IMR-90 (cell line): ENCODE measurements at regions not wholly inside any gene's neighbourhood (a gene's known extent, or its start where the extent isn't known, plus 50 kb on each side); places are given as distances from the start of the nearest gene placed in this dataset.

ENCODE experiments used
- ATAC-seq: fragments of 200-7000 bp; cut with Tn5 transposase; 2 replicates; pipeline ENCODE4 v1.9.1; 2020; ENCODE audit warnings: low read depth, mild to moderate bottlenecking, moderate library complexity
- BruUV-seq: library from RNA; stranded (reverse); fragments of 400-500 nt; replicated peaks from 2 replicates; lab custom pipeline; 2021; lab: Mats Ljungman, UMichigan
- CTCF ChIA-PET: fragments of 300-600 bp; formaldehyde crosslinking; extraction: SDS; loops from one replicate; lab custom pipeline; 2021; ENCODE audit warnings: antibody characterized with exemption; lab: Yijun Ruan, JAX
- POLR2A ChIA-PET: fragments of 300-600 bp; sonication (Branson Sonifier 250); formaldehyde crosslinking; loops from one replicate; lab custom pipeline; 2022; ENCODE audit warnings: antibody characterized with exemption; ENCODE audit not compliant: unreplicated experiment; lab: Charles Lee
- DNase-seq: peaks from one replicate; pipeline ENCODE4 v3.0.0; 2013
- H2AFZ ChIP-seq: replicated peaks from 2 replicates; pipeline ENCODE3; 2013; ENCODE audit warnings: low read length, mild to moderate bottlenecking; ENCODE audit not compliant: poor library complexity
- H2AK5ac ChIP-seq: 2 replicates; pipeline ENCODE4 v1.6.1; 2013; ENCODE audit warnings: low read depth, low read length, inconsistent platforms
- H2AK9ac ChIP-seq: replicated peaks from 2 replicates; pipeline ENCODE3; 2013; ENCODE audit warnings: mild to moderate bottlenecking, low read depth, low read length, moderate library complexity; ENCODE audit not compliant: poor library complexity
- H2BK120ac ChIP-seq: 2 replicates; pipeline ENCODE4 v1.6.1; 2013; ENCODE audit warnings: low read depth, low read length, inconsistent platforms
- H2BK15ac ChIP-seq: 3 replicates; pipeline ENCODE4 v1.6.1; 2013; ENCODE audit warnings: low read depth, low read length, inconsistent platforms
- H2BK20ac ChIP-seq: 2 replicates; pipeline ENCODE4 v1.6.1; 2013; ENCODE audit warnings: low read depth, mild to moderate bottlenecking, inconsistent platforms, low read length, moderate library complexity
- H2BK5ac ChIP-seq: 2 replicates; pipeline ENCODE4 v1.6.1; 2013; ENCODE audit warnings: mild to moderate bottlenecking, low read depth, low read length, inconsistent platforms; ENCODE audit not compliant: poor library complexity, severe bottlenecking
- H3K14ac ChIP-seq: replicated peaks from 2 replicates; pipeline ENCODE4 v1.6.1; 2013; ENCODE audit warnings: low read depth, low read length, inconsistent platforms
- H3K18ac ChIP-seq: 2 replicates; pipeline ENCODE4 v1.6.1; 2013; ENCODE audit warnings: low read depth, low read length, control low read depth
- H3K23ac ChIP-seq: 2 replicates; pipeline ENCODE4 v1.6.1; 2013; ENCODE audit warnings: low read depth, low read length, inconsistent platforms
- H3K27ac ChIP-seq: 2 replicates; pipeline ENCODE4 v1.5.1; 2013; ENCODE audit warnings: mild to moderate bottlenecking, control low read depth, low read length; ENCODE audit not compliant: insufficient read depth
- H3K27me3 ChIP-seq: 2 replicates; pipeline ENCODE4 v1.6.1; 2013; ENCODE audit warnings: low read length; ENCODE audit not compliant: control insufficient read depth, insufficient read depth
- H3K36me3 ChIP-seq: 2 replicates; pipeline ENCODE4 v1.6.1; 2013; ENCODE audit warnings: low read length, mixed read lengths; ENCODE audit not compliant: control insufficient read depth, insufficient read depth
- H3K4ac ChIP-seq: 2 replicates; pipeline ENCODE4 v1.6.1; 2013; ENCODE audit warnings: low read depth, low read length, inconsistent platforms
- H3K4me1 ChIP-seq: 2 replicates; pipeline ENCODE4 v1.6.1; 2013; ENCODE audit warnings: low read length, mixed read lengths; ENCODE audit not compliant: control insufficient read depth, insufficient read depth
- H3K4me2 ChIP-seq: 2 replicates; pipeline ENCODE4 v1.6.1; 2013; ENCODE audit warnings: low read depth, mild to moderate bottlenecking, control low read depth, low read length, moderate library complexity
- H3K4me3 ChIP-seq: 2 replicates; pipeline ENCODE4 v1.5.1; 2013; ENCODE audit warnings: low read depth, mild to moderate bottlenecking, control low read depth, low read length, moderate library complexity; ENCODE audit not compliant: insufficient read depth
- H3K56ac ChIP-seq: 2 replicates; pipeline ENCODE4 v1.6.1; 2013; ENCODE audit warnings: low read length, inconsistent platforms; ENCODE audit not compliant: insufficient read depth; ENCODE audit errors: extremely low read depth
- H3K79me1 ChIP-seq, 2 experiments: 2 replicates each; pipeline ENCODE4 v1.6.1; 2013; ENCODE audit warnings: low read length in 2 of 2, inconsistent platforms in 1 of 2, low read depth in 1 of 2
- H3K9ac ChIP-seq: 2 replicates; pipeline ENCODE4 v1.6.1; 2013; ENCODE audit warnings: low read depth, low read length, control low read depth
- H3K9me1 ChIP-seq: 2 replicates; pipeline ENCODE4 v1.6.1; 2013; ENCODE audit warnings: low read length, inconsistent platforms; ENCODE audit not compliant: insufficient read depth
- H3K9me3 ChIP-seq: 2 replicates; pipeline ENCODE4 v1.6.1; 2013; ENCODE audit warnings: low read length; ENCODE audit not compliant: control insufficient read depth, insufficient read depth
- H4K20me1 ChIP-seq: 2 replicates; pipeline ENCODE4 v1.6.1; 2013; ENCODE audit warnings: low read length, inconsistent platforms; ENCODE audit not compliant: insufficient read depth
- H4K5ac ChIP-seq: 2 replicates; pipeline ENCODE4 v1.6.1; 2013; ENCODE audit warnings: mild to moderate bottlenecking, low read depth, low read length, control low read depth
- H4K8ac ChIP-seq, 2 experiments: 2 replicates each; pipeline ENCODE4 v1.6.1; 2013; ENCODE audit warnings: low read depth in 2 of 2, low read length in 2 of 2, control low read depth in 1 of 2, inconsistent platforms in 1 of 2
- H4K91ac ChIP-seq: 2 replicates; pipeline ENCODE4 v1.6.1; 2013; ENCODE audit warnings: low read depth, low read length, inconsistent platforms; ENCODE audit not compliant: insufficient read depth
- BHLHE40 ChIP-seq: fragments of 150-350 bp; IDR thresholded peaks from 2 replicates; pipeline ENCODE4 v1.6.1; 2016; ENCODE audit warnings: mild to moderate bottlenecking, low read depth, low read length
- CHD1 ChIP-seq: IDR thresholded peaks from 2 replicates; pipeline ENCODE4 v1.6.1; 2012; ENCODE audit warnings: low read depth, low read length, improper control_type of control experiment
- MAZ ChIP-seq: IDR thresholded peaks from 2 replicates; pipeline ENCODE4 v1.6.1; 2012; ENCODE audit warnings: low read depth, mild to moderate bottlenecking, low read length, improper control_type of control experiment, moderate library complexity, borderline replicate concordance
- MXI1 ChIP-seq: IDR thresholded peaks from 2 replicates; pipeline ENCODE4 v1.6.1; 2012; ENCODE audit warnings: low read depth, mild to moderate bottlenecking, low read length, moderate library complexity, borderline replicate concordance
- NFE2L2 ChIP-seq: fragments of 150-350 bp; IDR thresholded peaks from 2 replicates; pipeline ENCODE4 v1.6.1; 2016; ENCODE audit warnings: low read depth, mild to moderate bottlenecking, low read length
- POLR2A ChIP-seq: IDR thresholded peaks from 2 replicates; pipeline ENCODE4 v1.6.1; 2012; ENCODE audit warnings: mild to moderate bottlenecking, low read depth, low read length
- RCOR1 ChIP-seq: IDR thresholded peaks from 2 replicates; pipeline ENCODE4 v1.6.1; 2012; ENCODE audit warnings: mild to moderate bottlenecking, low read length, improper control_type of control experiment; ENCODE audit not compliant: insufficient replicate concordance
- WGBS, 2 experiments: methylation state at CpG; one replicate each; pipeline versions ENCODE4 v1.1.5 to v1.1.7; 2013; ENCODE audit warnings: missing lambda C conversion rate in 2 of 2; ENCODE audit not compliant: insufficient read length in 1 of 2; ENCODE audit errors: extremely low coverage in 2 of 2; 5-methylcytosine and 5-hydroxymethylcytosine counted together
- dilution Hi-C: fragments of 300-500 bp; cut with HindIII; formaldehyde crosslinking; loops from one replicate; pipeline ENCODE4 v1.14.3; 2018; ENCODE audit warnings: low sequenced_read_pairs; ENCODE audit not compliant: unreplicated experiment
- in situ Hi-C: fragments of 300-500 bp; cut with MboI; formaldehyde crosslinking; loops from 3 replicates; pipeline ENCODE4 v1.14.3; 2019; ENCODE audit warnings: low sequenced_read_pairs, inconsistent platforms, mixed read lengths
- intact Hi-C: fragments of 100-400 bp; cut with micrococcal nuclease; formaldehyde crosslinking; loops from 2 replicates; pipeline ENCODE4 v1.10.0; 2022
- TF ChIP-seq, protein P1 (sequence below): conservative IDR thresholded peaks from 2 replicates; pipeline ENCODE4 v1.5.1; 2012; ENCODE audit warnings: mild to moderate bottlenecking, low read depth, low read length, improper control_type of control experiment
- TF ChIP-seq, protein P2 (sequence below): fragments of 150-350 bp; IDR thresholded peaks from 2 replicates; pipeline ENCODE4 v1.6.1; 2016; ENCODE audit warnings: low read depth, mild to moderate bottlenecking, low read length, moderate library complexity, borderline replicate concordance
- TF ChIP-seq, protein P3 (sequence below): fragments of 150-350 bp; IDR thresholded peaks from 2 replicates; pipeline ENCODE4 v1.6.1; 2017; ENCODE audit warnings: mild to moderate bottlenecking, antibody characterized with exemption, low read length, low read depth

DNA sequence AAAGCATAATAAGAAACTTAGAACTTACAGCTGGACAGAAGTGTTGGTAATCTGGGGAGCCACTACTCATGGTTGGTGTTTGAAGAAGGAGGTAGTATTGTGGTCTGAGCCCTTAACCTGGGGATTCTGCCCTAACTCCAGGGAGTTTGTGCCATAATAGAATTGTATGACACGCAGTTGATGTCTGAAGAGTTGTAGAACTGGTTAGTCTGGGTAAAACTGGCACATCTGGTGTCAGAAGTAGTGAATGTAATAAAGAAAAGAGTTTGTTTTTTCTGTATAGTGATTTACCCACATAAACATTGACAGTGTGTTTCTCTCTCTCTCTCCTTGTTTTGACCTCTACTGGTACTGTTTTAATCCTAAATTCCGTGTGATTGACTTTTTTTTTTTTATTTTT, 448.1 kb upstream of the SEMA3D start:
- Histone ChIP-seq H3K9ac (no peak overlapping the region), H2BK20ac (no peak overlapping the region), H3K23ac (no peak overlapping the region), H3K4me1 (no peaks in the 10 kb centered on the region), H4K8ac (no peak overlapping the region), H3K14ac (no peak overlapping the region), H2AK5ac (no peak overlapping the region), H3K56ac (no peak overlapping the region), H2AFZ (no peak overlapping the region), H4K5ac (no peak overlapping the region), H3K18ac (no peak overlapping the region), H3K27ac (no peak overlapping the region), H3K4ac (no peak overlapping the region), H2AK9ac (no peak overlapping the region), H3K36me3 (no peaks in the 10 kb centered on the region), H3K4me3 (no peak overlapping the region), H3K4me2 (no peak overlapping the region), H3K9me3 (no peaks in the 10 kb centered on the region), H2BK120ac (no peak overlapping the region), H4K91ac (no peak overlapping the region), H3K79me1 (no peaks in the 10 kb centered on the region), H4K20me1 (no peaks in the 10 kb centered on the region), H2BK5ac (no peak overlapping the region), H3K27me3 (no peaks in the 10 kb centered on the region), H3K9me1 (no peaks in the 10 kb centered on the region), H2BK15ac (no peak overlapping the region)
- in situ Hi-C loops (no loop called here), dilution Hi-C loops (no loop called here), intact Hi-C loops (no loop called here)
- no CpG with 5 or more reads among the region's 2 CpGs for WGBS, 2 experiments
- no peak for TF ChIP-seq POLR2A
- no peak for TF ChIP-seq MXI1
- TF ChIP-seq, protein P1, sequence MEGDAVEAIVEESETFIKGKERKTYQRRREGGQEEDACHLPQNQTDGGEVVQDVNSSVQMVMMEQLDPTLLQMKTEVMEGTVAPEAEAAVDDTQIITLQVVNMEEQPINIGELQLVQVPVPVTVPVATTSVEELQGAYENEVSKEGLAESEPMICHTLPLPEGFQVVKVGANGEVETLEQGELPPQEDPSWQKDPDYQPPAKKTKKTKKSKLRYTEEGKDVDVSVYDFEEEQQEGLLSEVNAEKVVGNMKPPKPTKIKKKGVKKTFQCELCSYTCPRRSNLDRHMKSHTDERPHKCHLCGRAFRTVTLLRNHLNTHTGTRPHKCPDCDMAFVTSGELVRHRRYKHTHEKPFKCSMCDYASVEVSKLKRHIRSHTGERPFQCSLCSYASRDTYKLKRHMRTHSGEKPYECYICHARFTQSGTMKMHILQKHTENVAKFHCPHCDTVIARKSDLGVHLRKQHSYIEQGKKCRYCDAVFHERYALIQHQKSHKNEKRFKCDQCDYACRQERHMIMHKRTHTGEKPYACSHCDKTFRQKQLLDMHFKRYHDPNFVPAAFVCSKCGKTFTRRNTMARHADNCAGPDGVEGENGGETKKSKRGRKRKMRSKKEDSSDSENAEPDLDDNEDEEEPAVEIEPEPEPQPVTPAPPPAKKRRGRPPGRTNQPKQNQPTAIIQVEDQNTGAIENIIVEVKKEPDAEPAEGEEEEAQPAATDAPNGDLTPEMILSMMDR, result no peak
- TF ChIP-seq, protein P2, sequence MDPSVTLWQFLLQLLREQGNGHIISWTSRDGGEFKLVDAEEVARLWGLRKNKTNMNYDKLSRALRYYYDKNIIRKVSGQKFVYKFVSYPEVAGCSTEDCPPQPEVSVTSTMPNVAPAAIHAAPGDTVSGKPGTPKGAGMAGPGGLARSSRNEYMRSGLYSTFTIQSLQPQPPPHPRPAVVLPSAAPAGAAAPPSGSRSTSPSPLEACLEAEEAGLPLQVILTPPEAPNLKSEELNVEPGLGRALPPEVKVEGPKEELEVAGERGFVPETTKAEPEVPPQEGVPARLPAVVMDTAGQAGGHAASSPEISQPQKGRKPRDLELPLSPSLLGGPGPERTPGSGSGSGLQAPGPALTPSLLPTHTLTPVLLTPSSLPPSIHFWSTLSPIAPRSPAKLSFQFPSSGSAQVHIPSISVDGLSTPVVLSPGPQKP, result no peak
- no peak for TF ChIP-seq NFE2L2
- TF ChIP-seq RCOR1, result no peak
- no peak for TF ChIP-seq BHLHE40
- TF ChIP-seq, protein P3, sequence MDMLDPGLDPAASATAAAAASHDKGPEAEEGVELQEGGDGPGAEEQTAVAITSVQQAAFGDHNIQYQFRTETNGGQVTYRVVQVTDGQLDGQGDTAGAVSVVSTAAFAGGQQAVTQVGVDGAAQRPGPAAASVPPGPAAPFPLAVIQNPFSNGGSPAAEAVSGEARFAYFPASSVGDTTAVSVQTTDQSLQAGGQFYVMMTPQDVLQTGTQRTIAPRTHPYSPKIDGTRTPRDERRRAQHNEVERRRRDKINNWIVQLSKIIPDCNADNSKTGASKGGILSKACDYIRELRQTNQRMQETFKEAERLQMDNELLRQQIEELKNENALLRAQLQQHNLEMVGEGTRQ, result no peak
- no peak for TF ChIP-seq MAZ
- TF ChIP-seq CHD1, result no peak
- CTCF ChIA-PET, result interaction anchor here (0.7 kb wide), 1 partner anchor 12 kb away, joined by 3 read pairs; no protein-coding TSS in a partner anchor
- ATAC-seq, result no peak
- POLR2A ChIA-PET, result no interaction called here
- BruUV-seq, result no TSS peak
- DNase-seq, result no peak
